GM12878 (cell line): ENCODE measurements at regions not wholly inside any gene's neighbourhood (a gene's known extent, or its start where the extent isn't known, plus 50 kb on each side); places are given as distances from the start of the nearest gene placed in this dataset.

ENCODE experiments used
- ASH2L ChIP-seq: fragments of 300-600, 200-600 bp; sonication (generic); IDR thresholded peaks from 2 replicates; pipeline ENCODE4 v1.6.1; 2017; ENCODE audit warnings: low read depth, mild to moderate bottlenecking, borderline replicate concordance
- CBX3 ChIP-seq: fragments of 200-600 bp; sonication (generic); IDR thresholded peaks from 2 replicates; pipeline ENCODE4 v1.6.1; 2016; ENCODE audit warnings: low read depth, borderline replicate concordance
- EGR1 ChIP-seq, 2 experiments: IDR thresholded peaks; 1 replicate in 1 of 2; 2 replicates in 1 of 2; pipeline ENCODE4 v1.6.1; 2011 to 2012; ENCODE audit warnings: low read depth in 2 of 2, low read length in 2 of 2, borderline replicate concordance in 1 of 2, mild to moderate bottlenecking in 1 of 2, moderate library complexity in 1 of 2
- EZH2 ChIP-seq: IDR thresholded peaks from 2 replicates; pipeline ENCODE4 v1.6.1; 2012; ENCODE audit warnings: low read depth, mild to moderate bottlenecking, control low read depth, inconsistent platforms, low read length, borderline replicate concordance; ENCODE audit not compliant: control insufficient read depth
- MXI1 ChIP-seq: fragments of 150-350 bp; IDR thresholded peaks from 2 replicates; pipeline ENCODE4 v1.6.1; 2011; ENCODE audit warnings: low read depth, mild to moderate bottlenecking, inconsistent platforms, low read length, improper control_type of control experiment
- NFYB ChIP-seq: IDR thresholded peaks from 2 replicates; pipeline ENCODE4 v1.6.1; 2011; ENCODE audit warnings: low read depth, mild to moderate bottlenecking, low read length, improper control_type of control experiment, moderate library complexity; ENCODE audit not compliant: insufficient read depth
- NR2C1 ChIP-seq: fragments of 450-650 bp; IDR thresholded peaks from 2 replicates; pipeline ENCODE4 v1.6.1; 2017; ENCODE audit warnings: antibody characterized with exemption, mild to moderate bottlenecking, moderate library complexity
- NRF1 ChIP-seq: conservative IDR thresholded peaks from 2 replicates; pipeline ENCODE4 v1.6.1; 2011; ENCODE audit warnings: mild to moderate bottlenecking, low read depth, low read length, improper control_type of control experiment
- POLR2A ChIP-seq: IDR thresholded peaks from 2 replicates; pipeline ENCODE4 v1.6.1; 2011; ENCODE audit warnings: low read depth, mild to moderate bottlenecking, low read length
- SP1 ChIP-seq: IDR thresholded peaks from one replicate; pipeline ENCODE4 v1.6.1; 2011; ENCODE audit warnings: low read depth, low read length
- TF ChIP-seq, protein P1 (sequence below): IDR thresholded peaks from 2 replicates; pipeline ENCODE4 v1.6.1; 2012; ENCODE audit warnings: low read depth, low read length, improper control_type of control experiment
- TF ChIP-seq, protein P2 (sequence below): fragments of 450-650 bp; IDR thresholded peaks from 2 replicates; pipeline ENCODE4 v1.6.1; 2017; ENCODE audit warnings: antibody characterized with exemption, mild to moderate bottlenecking, moderate library complexity
- TF ChIP-seq, protein P3 (sequence below): IDR thresholded peaks from 2 replicates; pipeline ENCODE4 v1.6.1; 2012; ENCODE audit warnings: mild to moderate bottlenecking, low read depth, low read length
- TF ChIP-seq, protein P4 (sequence below), 3 experiments: IDR thresholded peaks in 2 of 3; conservative IDR thresholded peaks in 1 of 3; 2 replicates each; pipeline ENCODE4 v1.5.1; 2011; ENCODE audit warnings: low read depth in 3 of 3, low read length in 3 of 3, mild to moderate bottlenecking in 3 of 3, control low read depth in 2 of 3, moderate library complexity in 2 of 3, inconsistent platforms in 1 of 3, mixed read lengths in 1 of 3; ENCODE audit not compliant: control insufficient read depth in 2 of 3, insufficient read depth in 1 of 3; ENCODE audit errors: extremely low read depth in 1 of 3

DNA sequence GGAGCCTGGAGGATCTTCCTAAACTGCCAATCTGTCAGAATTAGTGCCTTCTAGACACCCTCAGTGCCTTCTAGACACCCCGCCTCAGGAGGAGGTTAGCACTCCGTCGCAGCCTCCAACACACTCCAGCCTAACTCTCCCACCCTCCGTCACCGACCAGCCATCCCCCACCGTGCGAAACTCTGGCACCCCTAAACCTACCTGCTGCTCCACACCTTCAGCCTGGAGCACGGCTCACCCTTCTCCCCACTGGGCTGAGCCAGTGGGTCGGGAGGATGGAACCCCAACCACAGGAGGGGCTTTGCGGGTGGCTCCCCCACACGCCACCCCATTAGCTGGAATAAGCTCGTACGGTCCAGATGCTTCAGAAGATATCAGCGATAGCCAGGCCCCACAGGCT is 468.9 kb upstream of the HS6ST1 start:
- TF ChIP-seq POLR2A: no peak
- no peak for TF ChIP-seq EGR1 (IDR thresholded peaks at IDR 0.05; ENCODE audit: borderline replicate concordance in 1 of 2, low read depth in 2 of 2, low read length in 2 of 2)
- TF ChIP-seq SP1: no peak
- TF ChIP-seq, protein P1, sequence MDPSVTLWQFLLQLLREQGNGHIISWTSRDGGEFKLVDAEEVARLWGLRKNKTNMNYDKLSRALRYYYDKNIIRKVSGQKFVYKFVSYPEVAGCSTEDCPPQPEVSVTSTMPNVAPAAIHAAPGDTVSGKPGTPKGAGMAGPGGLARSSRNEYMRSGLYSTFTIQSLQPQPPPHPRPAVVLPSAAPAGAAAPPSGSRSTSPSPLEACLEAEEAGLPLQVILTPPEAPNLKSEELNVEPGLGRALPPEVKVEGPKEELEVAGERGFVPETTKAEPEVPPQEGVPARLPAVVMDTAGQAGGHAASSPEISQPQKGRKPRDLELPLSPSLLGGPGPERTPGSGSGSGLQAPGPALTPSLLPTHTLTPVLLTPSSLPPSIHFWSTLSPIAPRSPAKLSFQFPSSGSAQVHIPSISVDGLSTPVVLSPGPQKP: no peak
- no peak for TF ChIP-seq NRF1
- no peak for TF ChIP-seq NR2C1
- no peak for TF ChIP-seq MXI1
- TF ChIP-seq NFYB: no peak
- TF ChIP-seq, protein P2, sequence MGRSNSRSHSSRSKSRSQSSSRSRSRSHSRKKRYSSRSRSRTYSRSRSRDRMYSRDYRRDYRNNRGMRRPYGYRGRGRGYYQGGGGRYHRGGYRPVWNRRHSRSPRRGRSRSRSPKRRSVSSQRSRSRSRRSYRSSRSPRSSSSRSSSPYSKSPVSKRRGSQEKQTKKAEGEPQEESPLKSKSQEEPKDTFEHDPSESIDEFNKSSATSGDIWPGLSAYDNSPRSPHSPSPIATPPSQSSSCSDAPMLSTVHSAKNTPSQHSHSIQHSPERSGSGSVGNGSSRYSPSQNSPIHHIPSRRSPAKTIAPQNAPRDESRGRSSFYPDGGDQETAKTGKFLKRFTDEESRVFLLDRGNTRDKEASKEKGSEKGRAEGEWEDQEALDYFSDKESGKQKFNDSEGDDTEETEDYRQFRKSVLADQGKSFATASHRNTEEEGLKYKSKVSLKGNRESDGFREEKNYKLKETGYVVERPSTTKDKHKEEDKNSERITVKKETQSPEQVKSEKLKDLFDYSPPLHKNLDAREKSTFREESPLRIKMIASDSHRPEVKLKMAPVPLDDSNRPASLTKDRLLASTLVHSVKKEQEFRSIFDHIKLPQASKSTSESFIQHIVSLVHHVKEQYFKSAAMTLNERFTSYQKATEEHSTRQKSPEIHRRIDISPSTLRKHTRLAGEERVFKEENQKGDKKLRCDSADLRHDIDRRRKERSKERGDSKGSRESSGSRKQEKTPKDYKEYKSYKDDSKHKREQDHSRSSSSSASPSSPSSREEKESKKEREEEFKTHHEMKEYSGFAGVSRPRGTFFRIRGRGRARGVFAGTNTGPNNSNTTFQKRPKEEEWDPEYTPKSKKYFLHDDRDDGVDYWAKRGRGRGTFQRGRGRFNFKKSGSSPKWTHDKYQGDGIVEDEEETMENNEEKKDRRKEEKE: no peak
- TF ChIP-seq, protein P3, sequence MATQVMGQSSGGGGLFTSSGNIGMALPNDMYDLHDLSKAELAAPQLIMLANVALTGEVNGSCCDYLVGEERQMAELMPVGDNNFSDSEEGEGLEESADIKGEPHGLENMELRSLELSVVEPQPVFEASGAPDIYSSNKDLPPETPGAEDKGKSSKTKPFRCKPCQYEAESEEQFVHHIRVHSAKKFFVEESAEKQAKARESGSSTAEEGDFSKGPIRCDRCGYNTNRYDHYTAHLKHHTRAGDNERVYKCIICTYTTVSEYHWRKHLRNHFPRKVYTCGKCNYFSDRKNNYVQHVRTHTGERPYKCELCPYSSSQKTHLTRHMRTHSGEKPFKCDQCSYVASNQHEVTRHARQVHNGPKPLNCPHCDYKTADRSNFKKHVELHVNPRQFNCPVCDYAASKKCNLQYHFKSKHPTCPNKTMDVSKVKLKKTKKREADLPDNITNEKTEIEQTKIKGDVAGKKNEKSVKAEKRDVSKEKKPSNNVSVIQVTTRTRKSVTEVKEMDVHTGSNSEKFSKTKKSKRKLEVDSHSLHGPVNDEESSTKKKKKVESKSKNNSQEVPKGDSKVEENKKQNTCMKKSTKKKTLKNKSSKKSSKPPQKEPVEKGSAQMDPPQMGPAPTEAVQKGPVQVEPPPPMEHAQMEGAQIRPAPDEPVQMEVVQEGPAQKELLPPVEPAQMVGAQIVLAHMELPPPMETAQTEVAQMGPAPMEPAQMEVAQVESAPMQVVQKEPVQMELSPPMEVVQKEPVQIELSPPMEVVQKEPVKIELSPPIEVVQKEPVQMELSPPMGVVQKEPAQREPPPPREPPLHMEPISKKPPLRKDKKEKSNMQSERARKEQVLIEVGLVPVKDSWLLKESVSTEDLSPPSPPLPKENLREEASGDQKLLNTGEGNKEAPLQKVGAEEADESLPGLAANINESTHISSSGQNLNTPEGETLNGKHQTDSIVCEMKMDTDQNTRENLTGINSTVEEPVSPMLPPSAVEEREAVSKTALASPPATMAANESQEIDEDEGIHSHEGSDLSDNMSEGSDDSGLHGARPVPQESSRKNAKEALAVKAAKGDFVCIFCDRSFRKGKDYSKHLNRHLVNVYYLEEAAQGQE: no peak
- TF ChIP-seq, protein P4, sequence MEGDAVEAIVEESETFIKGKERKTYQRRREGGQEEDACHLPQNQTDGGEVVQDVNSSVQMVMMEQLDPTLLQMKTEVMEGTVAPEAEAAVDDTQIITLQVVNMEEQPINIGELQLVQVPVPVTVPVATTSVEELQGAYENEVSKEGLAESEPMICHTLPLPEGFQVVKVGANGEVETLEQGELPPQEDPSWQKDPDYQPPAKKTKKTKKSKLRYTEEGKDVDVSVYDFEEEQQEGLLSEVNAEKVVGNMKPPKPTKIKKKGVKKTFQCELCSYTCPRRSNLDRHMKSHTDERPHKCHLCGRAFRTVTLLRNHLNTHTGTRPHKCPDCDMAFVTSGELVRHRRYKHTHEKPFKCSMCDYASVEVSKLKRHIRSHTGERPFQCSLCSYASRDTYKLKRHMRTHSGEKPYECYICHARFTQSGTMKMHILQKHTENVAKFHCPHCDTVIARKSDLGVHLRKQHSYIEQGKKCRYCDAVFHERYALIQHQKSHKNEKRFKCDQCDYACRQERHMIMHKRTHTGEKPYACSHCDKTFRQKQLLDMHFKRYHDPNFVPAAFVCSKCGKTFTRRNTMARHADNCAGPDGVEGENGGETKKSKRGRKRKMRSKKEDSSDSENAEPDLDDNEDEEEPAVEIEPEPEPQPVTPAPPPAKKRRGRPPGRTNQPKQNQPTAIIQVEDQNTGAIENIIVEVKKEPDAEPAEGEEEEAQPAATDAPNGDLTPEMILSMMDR (IDR thresholded peaks at IDR 0.05 in 2 of 3, conservative IDR thresholded peaks at IDR 0.05 in 1 of 3; ENCODE audit: control insufficient read depth in 2 of 3, extremely low read depth in 1 of 3, insufficient read depth in 1 of 3, low read depth in 3 of 3, low read length in 3 of 3): no peak
- no peak for TF ChIP-seq CBX3
- TF ChIP-seq ASH2L: no peak
- TF ChIP-seq EZH2: no peak
